ENCODE measurements at regions not wholly inside any gene's neighbourhood (a gene's known extent, or its start where the extent isn't known, plus 50 kb on each side); places are given as distances from the start of the nearest gene placed in this dataset.

DNA sequence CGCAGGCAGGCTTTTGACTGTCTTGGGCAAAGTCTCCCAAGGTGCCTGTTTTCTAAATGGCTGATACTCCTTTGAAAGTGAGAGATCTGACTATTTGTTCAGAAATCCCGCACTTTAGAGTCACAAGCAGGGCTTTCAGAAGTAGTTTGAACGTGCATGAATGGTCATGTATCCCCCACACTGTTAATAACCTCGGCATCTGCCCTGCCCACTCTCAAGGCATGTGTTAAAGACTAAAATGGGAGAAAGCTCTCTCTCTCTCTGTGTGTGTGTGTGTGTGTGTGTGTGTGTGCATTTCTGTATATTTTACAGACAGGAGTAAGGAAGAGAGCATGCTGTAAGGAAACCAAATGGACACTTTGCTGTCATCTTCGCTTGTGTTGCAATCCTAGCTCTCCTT, 163.7 kb downstream of the MAF start:
- Mint-ChIP-seq H3K9me3 (no peaks in the 10 kb centered on the region), H3K27me3 (peaks cover 21% of the 10 kb centered on the region), H3K4me1 (no peaks in the 10 kb centered on the region), H3K4me3 (no peak overlapping the region), H3K27ac (no peak overlapping the region)
- DNase-seq (no peak), ATAC-seq (no peak)

DNA sequence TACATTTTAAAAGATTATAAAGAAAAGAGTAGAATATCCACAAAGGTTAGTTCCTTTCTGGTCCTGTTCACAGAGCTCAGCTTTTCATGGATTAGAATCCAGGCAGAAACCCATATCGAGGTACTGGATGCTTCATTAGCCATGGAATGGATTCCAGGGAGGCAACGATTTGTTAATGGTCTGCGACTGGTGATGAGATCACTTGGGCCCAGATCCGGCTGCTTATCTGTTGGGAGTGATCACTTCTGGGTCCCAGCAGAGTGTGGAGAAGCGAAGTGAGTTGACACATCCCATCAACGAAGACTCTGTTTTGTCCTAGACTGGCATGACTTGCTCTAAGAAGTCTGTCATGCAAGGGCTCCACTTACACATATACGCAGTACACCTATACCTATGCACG, 165.8 kb downstream of the MAF start:
- Mint-ChIP-seq H3K27me3 (peaks cover under 1% of the 10 kb centered on the region), H3K27ac (no peak overlapping the region), H3K4me1 (no peaks in the 10 kb centered on the region), H3K9me3 (no peaks in the 10 kb centered on the region), H3K4me3 (no peak overlapping the region)
- no peak for ATAC-seq
- no peak for DNase-seq

DNA sequence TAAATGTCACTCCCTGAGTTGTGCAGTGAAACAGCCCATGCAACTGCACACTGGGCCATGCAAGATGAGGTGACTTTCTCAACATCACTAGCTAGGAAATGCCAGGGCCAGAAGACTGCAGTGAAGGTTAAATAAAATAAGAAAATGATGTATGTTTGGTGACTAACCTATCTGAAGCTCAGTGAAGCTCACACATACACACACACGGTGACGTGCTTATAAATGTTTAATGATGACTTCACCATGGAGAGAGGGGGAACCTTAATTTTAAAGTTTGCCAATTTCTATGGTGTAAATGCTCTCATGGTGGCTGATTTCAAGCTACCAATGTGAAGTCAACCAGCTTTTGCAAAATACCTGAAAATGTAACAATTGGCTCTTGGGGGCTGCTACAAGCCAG, 166.4 kb downstream of the MAF start:
- Mint-ChIP-seq H3K4me1 (no peaks in the 10 kb centered on the region), H3K4me3 (no peak overlapping the region), H3K27me3 (no peaks in the 10 kb centered on the region), H3K9me3 (no peaks in the 10 kb centered on the region), H3K27ac (no peak overlapping the region)
- ATAC-seq (no peak), DNase-seq (no peak)

DNA sequence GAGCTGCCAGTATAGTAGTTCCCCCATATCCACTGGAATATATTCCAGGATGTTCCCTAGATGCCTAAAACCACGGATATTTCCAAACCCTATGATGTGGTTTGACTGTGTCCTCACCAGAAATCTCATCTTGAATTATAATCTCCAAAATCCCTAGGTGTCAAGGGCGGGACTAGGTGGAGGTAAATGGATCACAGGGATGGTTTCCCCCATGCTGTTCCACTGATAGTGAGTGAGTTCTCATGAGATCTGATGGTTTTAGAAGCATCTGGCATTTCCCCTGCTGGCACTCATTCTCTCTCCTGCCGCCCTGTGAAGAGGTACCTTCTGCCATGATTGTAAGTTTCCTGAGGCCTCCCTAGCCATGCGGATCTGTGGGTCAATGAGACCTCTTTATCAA, 168.6 kb downstream of the MAF start:
- H3K4me1 Mint-ChIP-seq = no peaks in the 10 kb centered on the region
- H3K27me3 Mint-ChIP-seq = no peaks in the 10 kb centered on the region
- H3K9me3 Mint-ChIP-seq = no peaks in the 10 kb centered on the region
- H3K27ac Mint-ChIP-seq = no peak overlapping the region
- no peak for DNase-seq
- no peak for ATAC-seq
- no peak overlapping the region for H3K4me3 Mint-ChIP-seq

DNA sequence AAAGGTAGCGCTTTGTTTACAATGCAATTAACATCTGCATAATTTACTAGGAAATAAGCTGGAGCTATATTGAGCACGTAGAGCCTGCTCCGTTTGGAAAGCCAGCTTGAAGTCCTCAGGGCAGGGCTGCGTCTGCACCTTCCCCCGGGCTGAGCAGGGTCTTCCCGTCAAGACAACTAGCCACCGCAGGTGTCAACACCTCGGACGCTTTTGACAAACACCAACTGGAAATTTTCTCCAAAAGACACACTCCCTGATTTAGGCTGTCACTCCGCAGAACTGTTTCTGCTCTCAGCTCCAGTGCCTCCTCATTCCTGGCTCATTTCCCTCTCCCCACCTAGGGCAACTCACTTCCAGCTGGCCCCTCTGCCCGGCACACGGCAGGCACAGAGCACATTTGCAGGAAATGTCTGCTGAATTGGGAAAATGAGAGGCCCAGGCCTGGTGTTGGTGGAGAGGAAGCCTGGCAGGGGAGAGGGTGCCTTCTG, 170.3 kb downstream of the MAF start:
- H3K9me3 Mint-ChIP-seq = no peaks in the 10 kb centered on the region
- H3K27ac Mint-ChIP-seq = no peak overlapping the region
- no peak overlapping the region for H3K4me3 Mint-ChIP-seq
- no peaks in the 10 kb centered on the region for H3K27me3 Mint-ChIP-seq
- no peak for DNase-seq
- no peak for ATAC-seq
- no peaks in the 10 kb centered on the region for H3K4me1 Mint-ChIP-seq

DNA sequence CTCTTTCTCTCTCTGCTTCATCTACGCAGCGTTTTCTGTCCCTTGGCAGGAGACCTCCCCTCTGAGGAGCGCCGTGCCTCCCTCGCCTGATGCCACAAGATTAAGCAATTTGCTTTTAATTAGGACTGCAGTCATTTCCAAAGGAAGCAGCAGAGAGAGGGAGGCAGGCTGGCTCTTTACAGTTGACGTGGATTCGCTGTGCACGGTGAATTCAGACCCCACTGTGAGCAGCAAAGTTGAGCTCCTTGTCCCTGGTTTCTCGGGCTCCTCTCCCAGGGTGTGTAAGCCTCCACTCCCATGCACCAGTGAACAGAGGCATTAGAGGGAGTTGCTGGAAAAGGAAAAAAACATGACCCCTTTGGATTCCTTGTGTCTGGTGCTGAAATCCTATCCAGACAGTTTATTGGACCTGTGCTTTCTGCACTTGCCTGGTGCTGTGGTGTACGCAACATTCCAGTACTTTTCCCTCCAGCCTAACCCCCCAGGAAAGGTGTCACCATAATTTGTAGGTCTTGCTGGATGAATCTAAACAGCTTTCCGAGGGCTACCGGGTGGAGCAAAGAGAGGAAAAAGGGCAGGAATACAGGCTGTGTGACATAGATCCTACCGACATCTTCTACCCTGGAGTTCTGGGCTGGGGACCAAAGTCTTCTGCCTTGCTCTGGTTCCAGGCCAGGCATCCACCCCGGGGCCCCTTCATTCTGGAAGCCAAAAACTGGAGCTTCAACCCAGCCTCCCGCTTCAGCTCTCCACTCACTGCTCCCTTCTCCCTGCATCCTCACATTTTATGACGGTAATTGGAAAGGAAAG, 171.0 kb downstream of the MAF start:
- DNase-seq (no peak), ATAC-seq (no peak)
- no peaks in the 10 kb centered on the region for H3K4me1 Mint-ChIP-seq
- no peak overlapping the region for H3K4me3 Mint-ChIP-seq
- H3K9me3 Mint-ChIP-seq = no peaks in the 10 kb centered on the region
- H3K27ac Mint-ChIP-seq = no peak overlapping the region
- H3K27me3 Mint-ChIP-seq = no peaks in the 10 kb centered on the region

DNA sequence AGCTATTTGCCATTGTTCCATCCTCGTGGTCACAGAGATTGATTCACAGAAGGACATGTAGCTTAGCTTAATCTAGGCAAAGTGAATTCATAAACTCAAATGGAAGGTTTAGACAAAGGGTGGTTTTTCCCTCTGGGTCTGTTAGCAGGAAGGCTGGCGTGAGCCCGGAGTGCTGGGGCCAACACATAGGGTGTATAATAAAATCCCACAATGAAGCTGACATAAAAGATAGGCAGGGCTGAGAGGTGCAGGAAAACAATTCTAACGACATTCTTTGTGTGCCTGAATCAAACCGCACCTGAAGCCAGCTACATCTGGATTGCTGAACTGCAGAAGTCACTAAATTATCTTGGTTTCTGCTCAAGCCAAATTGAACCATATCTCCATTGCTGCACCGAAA, 173.9 kb downstream of the MAF start:
- Mint-ChIP-seq H3K4me1 (no peaks in the 10 kb centered on the region), H3K27ac (no peak overlapping the region), H3K27me3 (peaks cover 3% of the 10 kb centered on the region), H3K4me3 (no peak overlapping the region), H3K9me3 (no peaks in the 10 kb centered on the region)
- ATAC-seq (no peak), DNase-seq (no peak)

DNA sequence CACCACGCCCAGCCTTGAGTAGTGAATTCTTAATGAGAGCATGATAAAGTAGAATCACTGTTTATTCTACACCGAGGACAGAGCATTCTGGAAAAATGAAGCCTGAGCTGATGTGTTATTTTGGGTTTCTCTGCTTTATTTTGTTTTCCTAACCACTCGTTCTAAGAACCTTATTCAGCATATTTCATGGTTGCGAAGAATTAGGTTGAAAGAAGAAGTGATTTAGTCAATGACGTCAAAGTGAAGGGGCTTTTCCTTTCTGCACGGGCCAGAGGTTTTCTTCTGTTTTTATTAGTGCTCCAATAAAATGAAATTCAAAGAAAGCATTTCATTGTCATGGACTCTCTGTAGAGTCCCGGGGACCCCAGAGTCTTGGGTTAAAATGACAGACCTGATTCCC, 178.5 kb downstream of the MAF start:
- peaks cover 42% of the 10 kb centered on the region for H3K27me3 Mint-ChIP-seq
- H3K4me1 Mint-ChIP-seq = no peaks in the 10 kb centered on the region
- no peak for DNase-seq
- H3K9me3 Mint-ChIP-seq = no peaks in the 10 kb centered on the region
- H3K27ac Mint-ChIP-seq = no peak overlapping the region
- H3K4me3 Mint-ChIP-seq = no peak overlapping the region
- no peak for ATAC-seq

DNA sequence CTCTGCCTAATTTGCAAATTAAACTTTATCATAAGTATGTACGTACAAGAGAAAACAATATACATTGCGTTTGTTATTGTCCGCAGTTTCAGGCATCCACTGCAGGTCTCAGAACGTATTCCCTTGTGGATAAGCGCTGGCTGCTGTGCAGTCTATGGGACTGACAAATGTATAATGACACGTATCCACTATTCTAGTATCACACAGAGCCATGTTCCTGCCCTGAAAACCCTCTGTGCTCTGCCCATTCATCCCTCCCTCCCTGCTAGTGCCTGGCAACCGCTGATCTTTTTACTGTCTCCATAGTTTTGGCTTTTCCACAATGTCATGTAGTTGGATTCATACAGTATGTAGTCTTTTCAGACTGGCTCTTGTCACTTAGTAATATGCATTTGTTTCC, 179.4 kb downstream of the MAF start:
- Mint-ChIP-seq H3K4me3 (no peak overlapping the region), H3K9me3 (no peaks in the 10 kb centered on the region), H3K4me1 (peaks cover 7% of the 10 kb centered on the region), H3K27ac (no peak overlapping the region), H3K27me3 (peaks cover 52% of the 10 kb centered on the region)
- ATAC-seq = no peak
- no peak for DNase-seq

DNA sequence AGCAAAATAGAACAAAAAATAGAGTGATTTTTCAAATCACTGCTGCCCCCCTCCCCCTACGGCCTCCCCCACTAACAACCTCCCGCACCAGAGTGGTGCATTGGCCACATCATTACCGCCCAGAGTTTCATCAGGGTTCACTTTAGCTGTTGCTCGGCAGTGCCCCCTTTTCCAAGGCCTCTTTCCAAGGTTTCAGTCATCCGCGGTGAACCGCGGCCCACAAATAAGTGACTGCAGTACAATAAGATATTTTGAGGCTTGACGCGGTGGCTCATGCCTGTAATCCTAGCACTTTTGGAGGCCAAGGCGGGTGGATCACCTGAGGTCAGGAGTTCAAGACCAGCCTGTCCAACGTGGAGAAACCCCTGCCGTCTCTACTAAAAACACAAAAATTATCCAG, 180.0 kb downstream of the MAF start:
- no peak overlapping the region for H3K4me3 Mint-ChIP-seq
- ATAC-seq = no peak

DNA sequence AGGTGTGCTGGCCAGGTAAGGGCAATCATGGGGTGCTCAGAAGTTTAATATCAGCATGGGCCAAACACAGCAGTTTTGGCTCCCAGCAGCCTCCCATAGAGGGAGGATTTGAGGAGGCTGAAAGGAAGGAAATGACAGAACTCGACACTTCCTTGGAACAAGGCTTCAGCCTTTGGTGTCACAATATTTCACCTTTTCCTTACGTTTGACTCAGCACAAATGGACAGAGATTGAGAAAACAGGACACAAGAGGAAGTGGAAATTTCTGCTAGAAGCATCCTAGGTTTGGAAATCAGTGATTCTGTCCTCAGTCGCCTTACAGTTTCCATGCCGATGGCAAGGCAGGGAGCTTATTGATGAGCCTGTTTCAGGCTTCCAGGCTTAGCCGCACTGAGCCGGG, 181.4 kb downstream of the MAF start:
- Mint-ChIP-seq H3K4me3 (no peak overlapping the region), H3K9me3 (no peaks in the 10 kb centered on the region), H3K27ac (no peak overlapping the region), H3K27me3 (peaks cover 67% of the 10 kb centered on the region), H3K4me1 (peaks cover 14% of the 10 kb centered on the region)
- DNase-seq (no peak), ATAC-seq (no peak)

More for the DNA sequence above, 180.0 kb downstream of the MAF start:
- Mint-ChIP-seq H3K27me3 (peaks cover 58% of the 10 kb centered on the region), H3K27ac (no peak overlapping the region), H3K9me3 (no peaks in the 10 kb centered on the region), H3K4me1 (peaks cover 14% of the 10 kb centered on the region)
- no peak for DNase-seq

DNA sequence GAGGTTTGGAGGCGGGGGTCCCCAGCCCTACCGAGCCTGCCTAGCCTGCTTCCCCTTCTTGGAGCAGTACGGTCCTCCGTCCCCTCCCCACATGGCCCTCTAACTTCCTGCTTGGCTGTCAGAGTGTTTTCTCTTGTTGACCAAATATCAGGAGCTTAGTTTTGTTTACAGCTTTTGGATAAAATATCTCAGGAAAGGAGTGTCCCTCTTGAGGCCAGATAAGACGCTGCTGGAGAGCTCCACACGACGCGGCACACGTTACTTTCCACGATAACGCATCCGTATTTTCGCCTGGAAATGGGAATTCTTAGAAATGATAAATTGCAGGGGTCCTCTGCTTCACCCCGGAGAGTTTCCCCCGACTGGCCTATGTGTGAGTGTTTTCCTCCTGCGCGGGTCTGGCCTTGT, 182.9 kb downstream of the MAF start:
- H3K4me3 Mint-ChIP-seq = no peak overlapping the region
- peaks cover 14% of the 10 kb centered on the region for H3K4me1 Mint-ChIP-seq
- H3K27me3 Mint-ChIP-seq = peaks cover 67% of the 10 kb centered on the region
- no peak for ATAC-seq
- no peak for DNase-seq
- H3K9me3 Mint-ChIP-seq = no peaks in the 10 kb centered on the region
- H3K27ac Mint-ChIP-seq = no peak overlapping the region

DNA sequence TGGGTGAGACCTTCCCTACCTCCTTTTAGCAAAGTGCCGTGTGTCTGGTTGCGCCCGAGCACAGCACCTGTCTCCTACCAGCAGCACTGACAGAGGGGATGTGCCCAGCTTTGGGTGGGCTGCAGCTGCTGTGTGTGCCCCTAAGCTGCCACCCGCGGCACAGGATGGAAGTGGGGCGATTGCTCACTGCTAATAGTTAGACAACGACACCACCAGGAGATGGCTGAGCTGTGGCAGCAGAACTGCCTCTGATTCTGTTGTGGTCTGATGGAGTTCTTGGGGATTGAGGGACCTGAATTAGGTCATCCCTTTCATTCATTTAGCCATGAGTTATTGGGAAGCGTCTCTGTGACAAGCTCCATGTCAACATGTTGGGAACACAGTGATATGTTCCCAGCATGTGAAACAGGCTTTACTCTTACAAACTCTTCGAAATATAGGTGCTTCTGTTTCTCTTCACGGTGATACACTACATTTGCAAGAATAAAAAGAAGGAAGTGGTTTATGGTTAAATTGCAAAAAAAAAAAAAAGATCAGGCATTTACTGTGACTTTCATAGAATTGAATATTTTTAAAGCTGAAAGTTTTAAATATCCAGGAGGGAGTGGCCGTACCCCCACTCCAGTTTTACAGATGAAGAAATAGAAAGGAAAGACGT, 184.4 kb downstream of the MAF start:
- DNase-seq (no peak), ATAC-seq (peak; percentile 49)
- H3K27ac Mint-ChIP-seq = no peak overlapping the region
- H3K9me3 Mint-ChIP-seq = no peaks in the 10 kb centered on the region
- peak overlapping the region; percentile 21 to 29 for H3K4me3 Mint-ChIP-seq
- peaks cover 14% of the 10 kb centered on the region for H3K4me1 Mint-ChIP-seq
- H3K27me3 Mint-ChIP-seq = peaks cover 59% of the 10 kb centered on the region

DNA sequence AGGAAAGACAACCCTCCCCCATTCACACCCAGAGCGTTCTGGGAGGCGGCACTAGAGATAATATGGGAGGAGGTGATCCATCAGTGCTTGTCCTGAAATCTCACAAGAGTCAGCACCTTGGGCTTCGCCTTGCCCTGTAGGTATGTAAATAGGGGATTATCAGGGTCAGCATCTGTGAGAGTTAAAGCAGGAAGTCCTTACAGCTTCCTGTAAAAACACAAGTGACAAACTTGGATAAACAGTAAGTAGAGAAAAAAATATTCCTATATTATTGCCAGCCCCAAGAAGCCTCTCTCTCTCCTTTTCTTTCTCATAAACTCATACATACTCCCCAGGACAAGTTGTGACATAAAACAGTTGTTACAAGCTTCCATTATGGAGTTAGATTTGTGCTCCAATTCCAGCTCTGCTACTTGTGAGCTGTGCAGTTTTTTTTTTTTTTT, 187.7 kb downstream of the MAF start:
- ATAC-seq = no peak
- no peak for DNase-seq
- no peak overlapping the region for H3K27ac Mint-ChIP-seq
- peaks cover 32% of the 10 kb centered on the region for H3K27me3 Mint-ChIP-seq
- H3K9me3 Mint-ChIP-seq = no peaks in the 10 kb centered on the region
- peaks cover 14% of the 10 kb centered on the region for H3K4me1 Mint-ChIP-seq
- H3K4me3 Mint-ChIP-seq = no peak overlapping the region

DNA sequence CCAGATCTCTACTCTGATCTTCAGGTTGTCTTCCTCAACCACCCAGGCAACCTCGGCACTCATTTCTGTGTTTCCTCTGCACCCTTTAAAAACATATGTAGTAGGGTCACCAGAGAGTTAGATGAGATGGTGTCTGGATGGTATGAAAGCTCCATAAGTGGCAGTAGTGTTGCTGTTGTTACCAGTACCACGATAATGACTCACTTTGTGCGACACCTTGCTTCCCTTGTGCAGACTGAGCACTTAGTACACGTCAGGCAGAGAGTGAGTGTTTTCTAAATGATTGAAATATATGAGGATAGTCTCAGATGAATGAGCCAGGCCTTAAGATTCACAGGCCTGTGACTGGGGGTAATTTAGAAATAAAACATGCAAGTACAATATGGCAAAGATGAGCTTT, 188.7 kb downstream of the MAF start:
- peaks cover 13% of the 10 kb centered on the region for H3K4me1 Mint-ChIP-seq
- H3K4me3 Mint-ChIP-seq = no peak overlapping the region
- H3K9me3 Mint-ChIP-seq = no peaks in the 10 kb centered on the region
- H3K27me3 Mint-ChIP-seq = peaks cover 22% of the 10 kb centered on the region
- ATAC-seq (peak; percentile 52), DNase-seq (no peak)
- H3K27ac Mint-ChIP-seq = no peak overlapping the region

DNA sequence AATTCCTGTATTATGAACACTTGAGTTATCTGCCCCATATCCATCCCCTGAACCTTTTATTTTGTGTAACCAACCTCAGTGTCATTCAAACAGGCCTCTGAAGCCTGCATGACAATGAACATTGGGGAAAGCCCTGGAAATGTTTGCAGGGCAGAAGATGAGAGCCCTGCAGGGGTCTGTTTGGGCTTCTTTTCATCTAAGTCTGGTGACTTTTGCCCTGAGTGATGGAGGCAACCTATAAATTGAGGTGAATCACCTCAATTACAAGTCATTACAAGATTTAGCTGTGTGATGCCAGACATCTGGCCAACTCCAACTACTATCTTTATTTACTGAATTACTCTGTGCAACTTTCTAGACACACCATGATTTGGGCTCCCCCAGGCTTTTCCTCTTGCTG, 189.2 kb downstream of the MAF start:
- no peak overlapping the region for H3K4me3 Mint-ChIP-seq
- H3K27ac Mint-ChIP-seq = no peak overlapping the region
- DNase-seq (no peak), ATAC-seq (no peak)
- H3K4me1 Mint-ChIP-seq = peaks cover 9% of the 10 kb centered on the region
- H3K27me3 Mint-ChIP-seq = peaks cover 17% of the 10 kb centered on the region
- H3K9me3 Mint-ChIP-seq = no peaks in the 10 kb centered on the region
